HepG2 (cell line): ENCODE measurements at regions not wholly inside any gene's neighbourhood (a gene's known extent, or its start where the extent isn't known, plus 50 kb on each side); places are given as distances from the start of the nearest gene placed in this dataset.

ENCODE experiments used
- ATAC-seq: fragments of 200-7000 bp; cut with Tn5 transposase; 3 replicates; pipeline ENCODE4 v1.9.1; 2020; ENCODE audit warnings: mild to moderate bottlenecking, moderate library complexity
- BruUV-seq: library from RNA; stranded (reverse); fragments of 400-500 nt; replicated peaks from 2 replicates; lab custom pipeline; 2021; lab: Mats Ljungman, UMichigan
- CTCF ChIA-PET: fragments of 300-600 bp; formaldehyde crosslinking; extraction: SDS; loops from one replicate; lab custom pipeline; 2021; ENCODE audit warnings: low total read pairs, inconsistent platforms, low intra/inter-chr PET ratio; lab: Yijun Ruan, JAX
- POLR2A ChIA-PET: fragments of 350-600 bp; sonication (Branson Sonifier 250); formaldehyde crosslinking; loops from one replicate; lab custom pipeline; 2020; ENCODE audit warnings: antibody characterized with exemption, inconsistent platforms; lab: Yijun Ruan, JAX
- DNase-seq: peaks from one replicate; pipeline ENCODE4 v3.0.0-alpha.2; 2015; ENCODE audit warnings: low spot score
- FAIRE-seq: peaks from 3 replicates; lab custom pipeline; 2011; peaks lifted over from hg19 to GRCh38; lab: Jason Lieb, UNC
- H2AFZ ChIP-seq: one replicate; pipeline ENCODE4 v1.6.1; 2011; ENCODE audit warnings: low read length, inconsistent platforms
- H3K27ac ChIP-seq: fragments of 300-600 bp; 3 replicates; pipeline ENCODE4 v1.8.0; 2011; ENCODE audit warnings: mixed run types, mild to moderate bottlenecking, mixed read lengths, low read length, inconsistent platforms; ENCODE audit not compliant: insufficient read depth; ENCODE audit errors: extremely low read length
- H3K27me3 ChIP-seq, 2 experiments: fragments of 200-600 bp in 1 of 2; 2 replicates in 1 of 2; 3 replicates in 1 of 2; pipeline versions ENCODE4 v1.6.0 to v1.8.0; 2011; ENCODE audit warnings: low read length in 2 of 2, mild to moderate bottlenecking in 2 of 2, moderate library complexity in 2 of 2, inconsistent platforms in 1 of 2; ENCODE audit not compliant: insufficient read depth in 2 of 2, control insufficient read depth in 1 of 2
- H3K36me3 ChIP-seq, 2 experiments: fragments of 200-600 bp in 1 of 2; replicated peaks in 1 of 2; 2 replicates in 1 of 2; 3 replicates in 1 of 2; pipeline versions ENCODE4 v1.5.1 to v1.8.0; 2011; ENCODE audit warnings: low read length in 2 of 2, inconsistent platforms in 1 of 2; ENCODE audit not compliant: insufficient read depth in 2 of 2, control insufficient read depth in 1 of 2
- H3K4me1 ChIP-seq: 2 replicates; pipeline ENCODE4 v1.5.1; 2012; ENCODE audit warnings: low read length, inconsistent platforms; ENCODE audit not compliant: insufficient read depth
- H3K4me2 ChIP-seq: 2 replicates; pipeline ENCODE4 v1.6.0; 2011; ENCODE audit warnings: low read depth, low read length, inconsistent platforms
- H3K4me3 ChIP-seq, 3 experiments: fragments of 200-600 bp in 1 of 3; sonication (generic), shearing (Covaris generic) in 1 of 3; replicated peaks in 1 of 3; 2 replicates each; pipeline ENCODE4 v1.5.1; 2011 to 2016; ENCODE audit warnings: low read length in 3 of 3, inconsistent platforms in 2 of 3, low read depth in 2 of 3, mild to moderate bottlenecking in 2 of 3, control low read depth in 1 of 3, mixed read lengths in 1 of 3; ENCODE audit not compliant: insufficient read depth in 1 of 3
- H3K79me2 ChIP-seq: one replicate; pipeline ENCODE4 v1.6.1; 2011; ENCODE audit warnings: low read length, inconsistent platforms; ENCODE audit not compliant: insufficient read depth
- H3K9ac ChIP-seq: 2 replicates; pipeline ENCODE4 v1.6.0; 2011; ENCODE audit warnings: mild to moderate bottlenecking, low read depth, low read length, inconsistent platforms; ENCODE audit not compliant: insufficient read depth
- H3K9me3 ChIP-seq: 2 replicates; pipeline ENCODE4 v1.5.1; 2012; ENCODE audit warnings: mild to moderate bottlenecking, low read length
- H4K20me1 ChIP-seq: 2 replicates; pipeline ENCODE4 v1.6.0; 2011; ENCODE audit warnings: inconsistent platforms, mild to moderate bottlenecking, low read length, moderate library complexity; ENCODE audit not compliant: insufficient read depth
- ARNT ChIP-seq: fragments of 450-650 bp; IDR thresholded peaks from 2 replicates; pipeline ENCODE4 v1.6.1; 2017
- HMGA1 ChIP-seq: sonication (generic); formaldehyde crosslinking; conservative IDR thresholded peaks from 2 replicates; pipeline ENCODE4 v1.4.0; 2020; ENCODE audit warnings: missing genetic modification reagents
- POGZ ChIP-seq: sonication (generic); formaldehyde crosslinking; IDR thresholded peaks from 2 replicates; pipeline ENCODE4 v1.4.0; 2020; ENCODE audit warnings: mild to moderate bottlenecking, missing genetic modification reagents
- SMC3 ChIP-seq: IDR thresholded peaks from 2 replicates; pipeline ENCODE4 v1.6.1; 2011; ENCODE audit warnings: low read length, improper control_type of control experiment
- SUZ12 ChIP-seq: fragments of 150-350 bp; IDR thresholded peaks from 2 replicates; pipeline ENCODE4 v1.6.1; 2014; ENCODE audit warnings: low read depth, low read length
- ZBTB42 ChIP-seq: sonication (generic); formaldehyde crosslinking; IDR thresholded peaks from 2 replicates; pipeline ENCODE4 v1.5.0; 2020; ENCODE audit warnings: mild to moderate bottlenecking, missing genetic modification reagents
- ZNF317 ChIP-seq: sonication (generic); formaldehyde crosslinking; IDR thresholded peaks from 2 replicates; pipeline ENCODE4 v1.5.0; 2020; ENCODE audit warnings: mild to moderate bottlenecking, missing genetic modification reagents
- ZNF331 ChIP-seq: sonication (generic); formaldehyde crosslinking; IDR thresholded peaks from 2 replicates; pipeline ENCODE4 v1.4.0; 2020; ENCODE audit warnings: missing genetic modification reagents
- ZNF33A ChIP-seq: sonication (generic); formaldehyde crosslinking; IDR thresholded peaks from 2 replicates; pipeline ENCODE4 v1.5.1; 2020; ENCODE audit warnings: missing genetic modification reagents, mild to moderate bottlenecking, moderate library complexity, borderline replicate concordance
- ZNF567 ChIP-seq: sonication (generic); formaldehyde crosslinking; IDR thresholded peaks from 2 replicates; pipeline ENCODE4 v1.8.1; 2023; ENCODE audit warnings: mild to moderate bottlenecking, missing genetic modification reagents, borderline replicate concordance
- WGBS: methylation state at CpG from one replicate; pipeline ENCODE4 v1.1.6; 2017; ENCODE audit warnings: low lambda C conversion rate; 5-methylcytosine and 5-hydroxymethylcytosine counted together
- in situ Hi-C: cut with HindIII; loops from 2 replicates; pipeline ENCODE4 v1.10.0; 2017; ENCODE audit warnings: low pct_unique_long_range_greater_than_20kb; ENCODE audit not compliant: extremely low pct_ligation_motif_present
- intact Hi-C: fragments of 100-400 bp; cut with micrococcal nuclease; formaldehyde crosslinking; loops from one replicate; pipeline ENCODE4 v1.10.0; 2022; ENCODE audit not compliant: unreplicated experiment
- TF ChIP-seq, protein P1 (sequence below): sonication (generic); formaldehyde crosslinking; IDR thresholded peaks from 2 replicates; pipeline ENCODE4 v1.4.0; 2020; ENCODE audit warnings: missing genetic modification reagents
- TF ChIP-seq, protein P2 (sequence below): sonication (generic); formaldehyde crosslinking; IDR thresholded peaks from 2 replicates; pipeline ENCODE4 v1.5.1; 2020; ENCODE audit warnings: missing genetic modification reagents, mild to moderate bottlenecking, borderline replicate concordance
- TF ChIP-seq, protein P3 (sequence below): sonication (generic); formaldehyde crosslinking; IDR thresholded peaks from 2 replicates; pipeline ENCODE4 v1.4.0; 2020; ENCODE audit warnings: missing genetic modification reagents
- TF ChIP-seq, protein P4 (sequence below): sonication (generic); formaldehyde crosslinking; IDR thresholded peaks from 2 replicates; pipeline ENCODE4 v1.8.1; 2023; ENCODE audit warnings: mild to moderate bottlenecking, inconsistent platforms, moderate library complexity, missing genetic modification reagents, borderline replicate concordance
- TF ChIP-seq, protein P5 (sequence below): sonication (generic); formaldehyde crosslinking; IDR thresholded peaks from 2 replicates; pipeline ENCODE4 v1.5.0; 2020; ENCODE audit warnings: mild to moderate bottlenecking, missing genetic modification reagents, moderate library complexity

DNA sequence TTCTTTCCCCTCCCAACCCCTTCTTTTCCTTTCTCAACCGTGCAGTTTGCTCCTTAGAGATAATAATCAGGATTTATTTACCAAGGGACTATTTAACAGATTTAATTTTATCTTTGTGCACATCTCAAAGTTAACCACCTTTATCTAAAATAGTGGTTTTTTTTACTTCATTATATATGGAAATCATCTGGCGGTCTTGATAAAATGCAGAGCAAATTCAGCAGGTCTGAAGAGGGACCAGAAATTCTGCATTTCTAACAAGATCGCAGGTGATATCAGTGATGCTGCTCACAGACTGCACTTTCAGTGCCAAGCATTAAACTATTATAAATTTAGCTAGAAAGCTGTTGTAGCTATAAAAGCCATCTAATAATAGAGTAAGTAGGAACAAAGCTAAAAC, 83.4 kb upstream of the NEGR1 start:
- FAIRE-seq: no peak
- intact Hi-C loops (no loop called here), in situ Hi-C loops (no loop called here)
- TF ChIP-seq, protein P1, sequence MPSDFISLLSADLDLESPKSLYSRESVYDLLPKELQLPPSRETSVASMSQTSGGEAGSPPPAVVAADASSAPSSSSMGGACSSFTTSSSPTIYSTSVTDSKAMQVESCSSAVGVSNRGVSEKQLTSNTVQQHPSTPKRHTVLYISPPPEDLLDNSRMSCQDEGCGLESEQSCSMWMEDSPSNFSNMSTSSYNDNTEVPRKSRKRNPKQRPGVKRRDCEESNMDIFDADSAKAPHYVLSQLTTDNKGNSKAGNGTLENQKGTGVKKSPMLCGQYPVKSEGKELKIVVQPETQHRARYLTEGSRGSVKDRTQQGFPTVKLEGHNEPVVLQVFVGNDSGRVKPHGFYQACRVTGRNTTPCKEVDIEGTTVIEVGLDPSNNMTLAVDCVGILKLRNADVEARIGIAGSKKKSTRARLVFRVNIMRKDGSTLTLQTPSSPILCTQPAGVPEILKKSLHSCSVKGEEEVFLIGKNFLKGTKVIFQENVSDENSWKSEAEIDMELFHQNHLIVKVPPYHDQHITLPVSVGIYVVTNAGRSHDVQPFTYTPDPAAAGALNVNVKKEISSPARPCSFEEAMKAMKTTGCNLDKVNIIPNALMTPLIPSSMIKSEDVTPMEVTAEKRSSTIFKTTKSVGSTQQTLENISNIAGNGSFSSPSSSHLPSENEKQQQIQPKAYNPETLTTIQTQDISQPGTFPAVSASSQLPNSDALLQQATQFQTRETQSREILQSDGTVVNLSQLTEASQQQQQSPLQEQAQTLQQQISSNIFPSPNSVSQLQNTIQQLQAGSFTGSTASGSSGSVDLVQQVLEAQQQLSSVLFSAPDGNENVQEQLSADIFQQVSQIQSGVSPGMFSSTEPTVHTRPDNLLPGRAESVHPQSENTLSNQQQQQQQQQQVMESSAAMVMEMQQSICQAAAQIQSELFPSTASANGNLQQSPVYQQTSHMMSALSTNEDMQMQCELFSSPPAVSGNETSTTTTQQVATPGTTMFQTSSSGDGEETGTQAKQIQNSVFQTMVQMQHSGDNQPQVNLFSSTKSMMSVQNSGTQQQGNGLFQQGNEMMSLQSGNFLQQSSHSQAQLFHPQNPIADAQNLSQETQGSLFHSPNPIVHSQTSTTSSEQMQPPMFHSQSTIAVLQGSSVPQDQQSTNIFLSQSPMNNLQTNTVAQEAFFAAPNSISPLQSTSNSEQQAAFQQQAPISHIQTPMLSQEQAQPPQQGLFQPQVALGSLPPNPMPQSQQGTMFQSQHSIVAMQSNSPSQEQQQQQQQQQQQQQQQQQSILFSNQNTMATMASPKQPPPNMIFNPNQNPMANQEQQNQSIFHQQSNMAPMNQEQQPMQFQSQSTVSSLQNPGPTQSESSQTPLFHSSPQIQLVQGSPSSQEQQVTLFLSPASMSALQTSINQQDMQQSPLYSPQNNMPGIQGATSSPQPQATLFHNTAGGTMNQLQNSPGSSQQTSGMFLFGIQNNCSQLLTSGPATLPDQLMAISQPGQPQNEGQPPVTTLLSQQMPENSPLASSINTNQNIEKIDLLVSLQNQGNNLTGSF: no peak
- TF ChIP-seq, protein P2, sequence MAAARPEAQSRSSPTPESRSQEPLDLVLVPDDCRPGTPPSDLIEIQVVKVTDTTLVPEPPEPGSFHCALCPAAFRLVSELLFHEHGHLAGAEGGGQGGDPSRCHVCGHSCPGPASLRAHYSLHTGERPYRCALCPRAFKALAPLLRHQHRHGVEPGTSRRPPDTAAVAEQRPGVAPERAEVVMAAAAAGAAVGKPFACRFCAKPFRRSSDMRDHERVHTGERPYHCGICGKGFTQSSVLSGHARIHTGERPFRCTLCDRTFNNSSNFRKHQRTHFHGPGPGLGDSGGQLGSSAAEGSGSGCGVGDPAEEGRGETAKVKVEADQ (CRISPR knock-in tag): no peak
- TF ChIP-seq, protein P3, sequence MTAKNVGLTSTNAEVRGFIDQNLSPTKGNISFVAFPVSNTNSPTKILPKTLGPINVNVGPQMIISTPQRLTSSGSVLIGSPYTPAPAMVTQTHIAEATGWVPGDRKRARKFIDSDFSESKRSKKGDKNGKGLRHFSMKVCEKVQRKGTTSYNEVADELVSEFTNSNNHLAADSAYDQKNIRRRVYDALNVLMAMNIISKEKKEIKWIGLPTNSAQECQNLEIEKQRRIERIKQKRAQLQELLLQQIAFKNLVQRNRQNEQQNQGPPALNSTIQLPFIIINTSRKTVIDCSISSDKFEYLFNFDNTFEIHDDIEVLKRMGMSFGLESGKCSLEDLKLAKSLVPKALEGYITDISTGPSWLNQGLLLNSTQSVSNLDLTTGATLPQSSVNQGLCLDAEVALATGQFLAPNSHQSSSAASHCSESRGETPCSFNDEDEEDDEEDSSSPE: no peak
- TF ChIP-seq ZNF567 (CRISPR knock-in tag): no peak
- no peak for TF ChIP-seq ZNF317 (CRISPR knock-in tag)
- TF ChIP-seq ZNF33A: no peak
- TF ChIP-seq, protein P4, sequence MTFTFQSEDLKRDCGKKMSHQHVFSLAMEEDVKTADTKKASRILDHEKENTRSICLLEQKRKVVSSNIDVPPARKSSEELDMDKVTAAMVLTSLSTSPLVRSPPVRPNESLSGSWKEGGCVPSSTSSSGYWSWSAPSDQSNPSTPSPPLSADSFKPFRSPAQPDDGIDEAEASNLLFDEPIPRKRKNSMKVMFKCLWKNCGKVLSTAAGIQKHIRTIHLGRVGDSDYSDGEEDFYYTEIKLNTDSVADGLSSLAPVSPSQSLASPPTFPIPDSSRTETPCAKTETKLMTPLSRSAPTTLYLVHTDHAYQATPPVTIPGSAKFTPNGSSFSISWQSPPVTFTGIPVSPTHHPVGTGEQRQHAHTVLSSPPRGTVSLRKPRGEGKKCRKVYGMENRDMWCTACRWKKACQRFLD: no peak
- TF ChIP-seq ZBTB42 (CRISPR knock-in tag): no peak
- TF ChIP-seq, protein P5, sequence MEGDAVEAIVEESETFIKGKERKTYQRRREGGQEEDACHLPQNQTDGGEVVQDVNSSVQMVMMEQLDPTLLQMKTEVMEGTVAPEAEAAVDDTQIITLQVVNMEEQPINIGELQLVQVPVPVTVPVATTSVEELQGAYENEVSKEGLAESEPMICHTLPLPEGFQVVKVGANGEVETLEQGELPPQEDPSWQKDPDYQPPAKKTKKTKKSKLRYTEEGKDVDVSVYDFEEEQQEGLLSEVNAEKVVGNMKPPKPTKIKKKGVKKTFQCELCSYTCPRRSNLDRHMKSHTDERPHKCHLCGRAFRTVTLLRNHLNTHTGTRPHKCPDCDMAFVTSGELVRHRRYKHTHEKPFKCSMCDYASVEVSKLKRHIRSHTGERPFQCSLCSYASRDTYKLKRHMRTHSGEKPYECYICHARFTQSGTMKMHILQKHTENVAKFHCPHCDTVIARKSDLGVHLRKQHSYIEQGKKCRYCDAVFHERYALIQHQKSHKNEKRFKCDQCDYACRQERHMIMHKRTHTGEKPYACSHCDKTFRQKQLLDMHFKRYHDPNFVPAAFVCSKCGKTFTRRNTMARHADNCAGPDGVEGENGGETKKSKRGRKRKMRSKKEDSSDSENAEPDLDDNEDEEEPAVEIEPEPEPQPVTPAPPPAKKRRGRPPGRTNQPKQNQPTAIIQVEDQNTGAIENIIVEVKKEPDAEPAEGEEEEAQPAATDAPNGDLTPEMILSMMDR: no peak
- no peak for TF ChIP-seq SMC3
- TF ChIP-seq HMGA1 (CRISPR knock-in tag): no peak
- TF ChIP-seq ARNT: no peak
- no peak for TF ChIP-seq ZNF331 (CRISPR knock-in tag)
- no peak for TF ChIP-seq POGZ (CRISPR knock-in tag)
- no peak for TF ChIP-seq SUZ12

More for the DNA sequence above, 83.4 kb upstream of the NEGR1 start:
- Histone ChIP-seq H2AFZ (no peak overlapping the region), H3K27ac (no peak overlapping the region), H3K27me3 (no peaks in the 10 kb centered on the region), H3K4me1 (0 out of 2 replicates have a peak, but pooled peaks cover 7% of the 10 kb centered on the region), H3K79me2 (no peaks in the 10 kb centered on the region), H3K36me3 (no peaks in the 10 kb centered on the region), H3K4me2 (no peak overlapping the region), H3K4me3 (no peak overlapping the region), H3K9me3 (peaks cover 1% of the 10 kb centered on the region; the same call in 1 of the 2 replicates), H3K9ac (no peak overlapping the region), H4K20me1 (no peaks in the 10 kb centered on the region)
- DNase-seq (no peak), ATAC-seq (no peak)
- CTCF ChIA-PET: no interaction called here
- BruUV-seq: no TSS peak
- 47% methylated on average over 3 of the region's 3 CpGs for WGBS
- POLR2A ChIA-PET: no interaction called here
